ENCODE measurements at regions not wholly inside any gene's neighbourhood (a gene's known extent, or its start where the extent isn't known, plus 50 kb on each side); places are given as distances from the start of the nearest gene placed in this dataset.

DNA sequence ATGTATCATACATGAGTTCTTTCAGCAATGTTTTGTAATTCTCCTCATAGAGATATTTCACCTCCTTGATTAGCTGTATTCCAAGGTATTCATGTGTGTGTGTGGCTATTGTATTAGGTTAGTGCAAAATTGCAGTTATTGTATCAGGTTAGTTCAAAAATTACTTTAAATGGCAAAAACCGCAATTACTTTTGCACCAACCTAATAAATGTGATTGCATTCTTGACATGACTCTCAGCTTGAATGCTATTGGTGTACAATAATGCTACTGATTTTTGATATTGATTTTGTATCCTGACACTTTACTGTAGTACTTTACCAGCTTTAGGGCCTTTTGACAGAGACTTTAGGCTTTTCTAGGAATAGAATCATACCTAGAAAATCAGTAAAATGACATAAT lies 297.4 kb downstream of the ZWINT start:
- Histone ChIP-seq H3K27me3 (ENCODE audit: control insufficient read depth in 3 of 3, insufficient read depth in 3 of 3, low read length in 2 of 3) (no peaks in the 10 kb centered on the region), H3K4me3 (no peak overlapping the region), H3K9ac (ENCODE audit: insufficient read depth in 1 of 2, low read length in 2 of 2) (no peak overlapping the region), H3K27ac (ENCODE audit: low read depth in 1 of 2, low read length in 1 of 2) (no peak overlapping the region), H3K4me1 (ENCODE audit: control insufficient read depth in 5 of 5, insufficient read depth in 5 of 5, low read length in 5 of 5) (no peaks in the 10 kb centered on the region), H3K36me3 (ENCODE audit: control insufficient read depth in 4 of 4, insufficient read depth in 4 of 4, low read length in 4 of 4) (no peaks in the 10 kb centered on the region), H3K9me3 (ENCODE audit: control insufficient read depth in 4 of 4, insufficient read depth in 3 of 4, low read length in 3 of 4) (peaks cover 0 to 8% (median 2%) of the 10 kb centered on the region in 4 donors)
- DNase-seq (no peak), ATAC-seq (ENCODE audit: insufficient read depth, low FRiP score) (no peak)
- WGBS, 2 donors = 92 to 94% methylated on average over 1 of the region's 1 CpG
- TF ChIP-seq, protein P1, sequence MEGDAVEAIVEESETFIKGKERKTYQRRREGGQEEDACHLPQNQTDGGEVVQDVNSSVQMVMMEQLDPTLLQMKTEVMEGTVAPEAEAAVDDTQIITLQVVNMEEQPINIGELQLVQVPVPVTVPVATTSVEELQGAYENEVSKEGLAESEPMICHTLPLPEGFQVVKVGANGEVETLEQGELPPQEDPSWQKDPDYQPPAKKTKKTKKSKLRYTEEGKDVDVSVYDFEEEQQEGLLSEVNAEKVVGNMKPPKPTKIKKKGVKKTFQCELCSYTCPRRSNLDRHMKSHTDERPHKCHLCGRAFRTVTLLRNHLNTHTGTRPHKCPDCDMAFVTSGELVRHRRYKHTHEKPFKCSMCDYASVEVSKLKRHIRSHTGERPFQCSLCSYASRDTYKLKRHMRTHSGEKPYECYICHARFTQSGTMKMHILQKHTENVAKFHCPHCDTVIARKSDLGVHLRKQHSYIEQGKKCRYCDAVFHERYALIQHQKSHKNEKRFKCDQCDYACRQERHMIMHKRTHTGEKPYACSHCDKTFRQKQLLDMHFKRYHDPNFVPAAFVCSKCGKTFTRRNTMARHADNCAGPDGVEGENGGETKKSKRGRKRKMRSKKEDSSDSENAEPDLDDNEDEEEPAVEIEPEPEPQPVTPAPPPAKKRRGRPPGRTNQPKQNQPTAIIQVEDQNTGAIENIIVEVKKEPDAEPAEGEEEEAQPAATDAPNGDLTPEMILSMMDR (IDR thresholded peaks at IDR 0.05; ENCODE audit: control extremely low read depth, extremely low read depth) = no peak

GRCh38 chr10:56057860-56058259 lies 303.2 kb downstream of the ZWINT start:
- ATAC-seq (ENCODE audit: insufficient read depth, low FRiP score) (no peak), DNase-seq (no peak)
- no peaks in the 10 kb centered on the region for H3K9me3 ChIP-seq (ENCODE audit: control insufficient read depth in 4 of 4, insufficient read depth in 3 of 4, low read length in 3 of 4)
- WGBS, 2 donors = 69 to 84% methylated on average over 2 of the region's 2 CpGs
- TF ChIP-seq, protein P1 (IDR thresholded peaks at IDR 0.05; ENCODE audit: control extremely low read depth, extremely low read depth) = no peak
- no peak overlapping the region for H3K4me3 ChIP-seq
- H3K9ac ChIP-seq (ENCODE audit: insufficient read depth in 1 of 2, low read length in 2 of 2) = no peak overlapping the region
- no peaks in the 10 kb centered on the region for H3K36me3 ChIP-seq (ENCODE audit: control insufficient read depth in 4 of 4, insufficient read depth in 4 of 4, low read length in 4 of 4)
- no peaks in the 10 kb centered on the region for H3K4me1 ChIP-seq (ENCODE audit: control insufficient read depth in 5 of 5, insufficient read depth in 5 of 5, low read length in 5 of 5)
- H3K27me3 ChIP-seq (ENCODE audit: control insufficient read depth in 3 of 3, insufficient read depth in 3 of 3, low read length in 2 of 3) = no peaks in the 10 kb centered on the region
- H3K27ac ChIP-seq (ENCODE audit: low read depth in 1 of 2, low read length in 1 of 2) = no peak overlapping the region

DNA sequence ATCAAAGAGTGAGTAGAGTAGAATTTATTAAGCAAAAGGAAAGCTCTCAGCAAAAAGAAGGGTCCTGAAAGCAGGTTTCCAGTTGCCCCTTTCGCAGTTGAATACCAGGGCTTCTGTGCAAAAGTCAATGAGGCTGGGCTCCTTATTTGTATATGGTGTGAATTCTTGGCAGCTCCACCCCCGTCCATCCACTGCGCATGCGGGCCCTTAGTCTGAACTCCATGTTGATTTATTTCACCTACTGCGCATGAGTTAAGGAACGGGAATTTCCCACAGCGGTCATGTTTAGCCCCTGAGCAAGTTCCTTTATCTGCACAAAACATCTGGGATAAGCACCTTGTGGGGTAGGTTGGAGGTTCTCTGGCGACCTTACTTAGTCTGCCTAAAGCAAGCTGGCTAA lies 325.6 kb downstream of the ZWINT start:
- TF ChIP-seq, protein P1 (IDR thresholded peaks at IDR 0.05; ENCODE audit: control extremely low read depth, extremely low read depth) = no peak
- ATAC-seq (ENCODE audit: insufficient read depth, low FRiP score) (no peak), DNase-seq (no peak)
- Histone ChIP-seq H3K4me3 (no peak overlapping the region), H3K27me3 (ENCODE audit: control insufficient read depth in 3 of 3, insufficient read depth in 3 of 3, low read length in 2 of 3) (no peaks in the 10 kb centered on the region), H3K9me3 (ENCODE audit: control insufficient read depth in 4 of 4, insufficient read depth in 3 of 4, low read length in 3 of 4) (no peaks in the 10 kb centered on the region), H3K36me3 (ENCODE audit: control insufficient read depth in 4 of 4, insufficient read depth in 4 of 4, low read length in 4 of 4) (no peaks in the 10 kb centered on the region), H3K9ac (ENCODE audit: insufficient read depth in 1 of 2, low read length in 2 of 2) (no peak overlapping the region), H3K27ac (ENCODE audit: low read depth in 1 of 2, low read length in 1 of 2) (no peak overlapping the region), H3K4me1 (ENCODE audit: control insufficient read depth in 5 of 5, insufficient read depth in 5 of 5, low read length in 5 of 5) (peaks cover 0 to 1% (median 0%) of the 10 kb centered on the region in 5 donors)
- 92% methylated on average over 8 of the region's 8 CpGs for WGBS, 2 donors

Data from lung (tissue), 11 donors.